ENCODE measurements at regions not wholly inside any gene's neighbourhood (a gene's known extent, or its start where the extent isn't known, plus 50 kb on each side); places are given as distances from the start of the nearest gene placed in this dataset.
"Not testable (repeated sequence)": the region's sequence is repeated elsewhere in the genome, so short reads cannot be mapped to it uniquely, and the experiment has no call there.

DNA sequence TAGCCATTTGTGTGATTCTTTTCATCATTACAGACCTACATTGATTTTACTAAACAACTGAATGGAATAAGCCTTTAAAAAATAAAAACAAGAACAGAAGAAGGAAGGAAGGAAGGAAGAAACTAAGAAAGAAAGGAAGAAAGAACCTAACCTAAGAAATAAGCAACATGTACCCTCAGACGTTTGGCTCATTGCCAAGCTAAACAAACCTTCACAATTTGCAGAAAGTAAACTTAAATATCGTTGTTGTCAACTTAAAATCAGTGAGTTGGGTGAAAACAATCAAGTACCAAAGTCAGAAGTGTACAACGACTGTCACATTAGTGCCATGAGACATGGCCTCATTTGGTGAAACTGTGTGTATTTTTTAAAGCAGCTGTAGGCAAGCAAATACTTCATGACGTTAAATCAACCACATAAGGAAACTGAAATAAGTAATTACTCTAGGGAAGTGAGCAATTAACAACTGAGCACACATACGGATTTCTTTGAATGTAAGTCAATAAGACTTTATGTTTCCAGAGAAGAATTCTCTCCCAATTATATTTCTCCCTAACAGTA lies 313.1 kb upstream of the TMPRSS15 start:
- Histone ChIP-seq H3K27me3 (ENCODE audit: insufficient read depth, low read length) (no peaks in the 10 kb centered on the region), H3K27ac (ENCODE audit: low read length) (no peak overlapping the region), H3K9me3 (ENCODE audit: insufficient read depth, low read depth, low read length) (peaks cover 3% of the 10 kb centered on the region; the same call in 1 of the 2 replicates), H3K36me3 (ENCODE audit: insufficient read depth, low read depth, low read length) (no peaks in the 10 kb centered on the region), H3K4me1 (ENCODE audit: insufficient read depth, low read length) (no peaks in the 10 kb centered on the region), H3K4me3 (ENCODE audit: low read length) (no peak overlapping the region), H3K9ac (ENCODE audit: low read depth, low read length) (no peak overlapping the region)

- Histone ChIP-seq H3K27ac (ENCODE audit: low read length) (no peak overlapping the region), H3K4me1 (ENCODE audit: insufficient read depth, low read length) (no peaks in the 10 kb centered on the region), H3K9me3 (ENCODE audit: insufficient read depth, low read depth, low read length) (no peaks in the 10 kb centered on the region), H3K27me3 (ENCODE audit: insufficient read depth, low read length) (no peaks in the 10 kb centered on the region), H3K36me3 (ENCODE audit: insufficient read depth, low read depth, low read length) (no peaks in the 10 kb centered on the region), H3K4me3 (ENCODE audit: low read length) (no peak overlapping the region), H3K9ac (ENCODE audit: low read depth, low read length) (no peak overlapping the region)
Measured at GRCh38 chr21:18722193-18722592, 318.6 kb upstream of the TMPRSS15 start.

DNA sequence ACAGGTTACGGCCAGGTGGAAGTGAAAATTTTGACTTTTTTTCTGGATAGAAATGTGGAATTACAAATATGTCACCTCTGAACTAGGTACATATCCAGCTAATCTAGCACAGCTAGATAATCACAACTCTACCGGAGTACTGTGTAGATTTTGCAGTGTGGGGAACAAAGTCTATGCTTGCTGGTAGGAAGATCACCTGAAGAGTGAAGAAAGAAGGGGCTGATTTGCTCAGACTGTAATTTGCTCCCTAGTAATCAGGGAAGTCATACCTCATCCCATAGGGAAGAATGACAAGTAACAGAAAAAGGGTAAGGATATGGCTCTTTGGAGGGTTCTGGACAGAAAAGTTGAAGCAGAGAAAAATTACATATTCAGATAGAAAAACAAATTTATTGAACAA lies 319.6 kb upstream of the TMPRSS15 start:
- H3K27me3 ChIP-seq (ENCODE audit: insufficient read depth, low read length): no peaks in the 10 kb centered on the region
- no peaks in the 10 kb centered on the region for H3K36me3 ChIP-seq (ENCODE audit: insufficient read depth, low read depth, low read length)
- no peaks in the 10 kb centered on the region for H3K9me3 ChIP-seq (ENCODE audit: insufficient read depth, low read depth, low read length)
- no peak overlapping the region for H3K4me3 ChIP-seq (ENCODE audit: low read length)
- H3K27ac ChIP-seq (ENCODE audit: low read length): no peak overlapping the region
- H3K9ac ChIP-seq (ENCODE audit: low read depth, low read length): no peak overlapping the region
- no peaks in the 10 kb centered on the region for H3K4me1 ChIP-seq (ENCODE audit: insufficient read depth, low read length)

- Histone ChIP-seq H3K4me3 (ENCODE audit: low read length) (no peak overlapping the region), H3K27me3 (ENCODE audit: insufficient read depth, low read length) (no peaks in the 10 kb centered on the region), H3K36me3 (ENCODE audit: insufficient read depth, low read depth, low read length) (no peaks in the 10 kb centered on the region), H3K9ac (ENCODE audit: low read depth, low read length) (no peak overlapping the region), H3K27ac (ENCODE audit: low read length) (no peak overlapping the region), H3K9me3 (ENCODE audit: insufficient read depth, low read depth, low read length) (no peaks in the 10 kb centered on the region), H3K4me1 (ENCODE audit: insufficient read depth, low read length) (no peaks in the 10 kb centered on the region)
Measured at GRCh38 chr21:18725653-18726052, 322.1 kb upstream of the TMPRSS15 start.

- Histone ChIP-seq H3K36me3 (ENCODE audit: insufficient read depth, low read depth, low read length) (no peaks in the 10 kb centered on the region), H3K4me3 (ENCODE audit: low read length) (no peak overlapping the region), H3K9me3 (ENCODE audit: insufficient read depth, low read depth, low read length) (no peaks in the 10 kb centered on the region), H3K27ac (ENCODE audit: low read length) (no peak overlapping the region), H3K27me3 (ENCODE audit: insufficient read depth, low read length) (no peaks in the 10 kb centered on the region), H3K9ac (ENCODE audit: low read depth, low read length) (no peak overlapping the region), H3K4me1 (ENCODE audit: insufficient read depth, low read length) (no peaks in the 10 kb centered on the region; the same call in 1 of the 2 replicates)
Measured at GRCh38 chr21:18741954-18742353, 338.4 kb upstream of the TMPRSS15 start.

- Histone ChIP-seq H3K4me1 (ENCODE audit: insufficient read depth, low read length) (no peaks in the 10 kb centered on the region; the same call in 1 of the 2 replicates), H3K9me3 (ENCODE audit: insufficient read depth, low read depth, low read length) (no peaks in the 10 kb centered on the region), H3K36me3 (ENCODE audit: insufficient read depth, low read depth, low read length) (no peaks in the 10 kb centered on the region), H3K9ac (ENCODE audit: low read depth, low read length) (no peak overlapping the region), H3K27me3 (ENCODE audit: insufficient read depth, low read length) (no peaks in the 10 kb centered on the region), H3K4me3 (ENCODE audit: low read length) (no peak overlapping the region), H3K27ac (ENCODE audit: low read length) (no peak overlapping the region)
Measured at GRCh38 chr21:18743531-18743930, 339.9 kb upstream of the TMPRSS15 start.

DNA sequence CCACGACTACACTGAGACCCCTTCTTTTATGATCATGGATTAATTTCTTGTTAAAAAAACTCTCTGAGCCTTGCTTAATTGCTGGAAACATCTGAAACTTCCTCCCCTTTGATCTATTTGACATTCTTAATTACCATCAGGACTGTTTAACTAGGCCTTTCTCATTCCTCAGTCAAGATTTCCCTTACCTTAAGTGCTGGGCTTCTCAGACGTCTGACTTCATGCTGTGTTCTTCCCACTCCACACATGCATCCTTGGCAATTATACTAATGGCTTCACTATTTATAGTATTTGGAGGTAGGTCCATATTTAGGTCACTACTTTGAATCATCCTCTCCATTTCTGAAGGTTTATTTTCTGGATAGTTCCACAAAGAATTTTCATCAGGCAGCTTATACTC lies 341.3 kb upstream of the TMPRSS15 start:
- H3K27ac ChIP-seq (ENCODE audit: low read length): no peak overlapping the region
- no peak overlapping the region for H3K9ac ChIP-seq (ENCODE audit: low read depth, low read length)
- H3K36me3 ChIP-seq (ENCODE audit: insufficient read depth, low read depth, low read length): no peaks in the 10 kb centered on the region
- H3K4me1 ChIP-seq (ENCODE audit: insufficient read depth, low read length): no peaks in the 10 kb centered on the region; the same call in 1 of the 2 replicates
- no peak overlapping the region for H3K4me3 ChIP-seq (ENCODE audit: low read length)
- H3K9me3 ChIP-seq (ENCODE audit: insufficient read depth, low read depth, low read length): no peaks in the 10 kb centered on the region
- H3K27me3 ChIP-seq (ENCODE audit: insufficient read depth, low read length): no peaks in the 10 kb centered on the region

GRCh38 chr21:18752894-18753293 lies 349.3 kb upstream of the TMPRSS15 start:
- not testable (repeated sequence) for H3K4me1 ChIP-seq (ENCODE audit: insufficient read depth, low read length); H3K4me3 ChIP-seq (ENCODE audit: low read length); H3K27ac ChIP-seq (ENCODE audit: low read length); H3K27me3 ChIP-seq (ENCODE audit: insufficient read depth, low read length); H3K9ac ChIP-seq (ENCODE audit: low read depth, low read length); H3K36me3 ChIP-seq (ENCODE audit: insufficient read depth, low read depth, low read length); H3K9me3 ChIP-seq (ENCODE audit: insufficient read depth, low read depth, low read length)

DNA sequence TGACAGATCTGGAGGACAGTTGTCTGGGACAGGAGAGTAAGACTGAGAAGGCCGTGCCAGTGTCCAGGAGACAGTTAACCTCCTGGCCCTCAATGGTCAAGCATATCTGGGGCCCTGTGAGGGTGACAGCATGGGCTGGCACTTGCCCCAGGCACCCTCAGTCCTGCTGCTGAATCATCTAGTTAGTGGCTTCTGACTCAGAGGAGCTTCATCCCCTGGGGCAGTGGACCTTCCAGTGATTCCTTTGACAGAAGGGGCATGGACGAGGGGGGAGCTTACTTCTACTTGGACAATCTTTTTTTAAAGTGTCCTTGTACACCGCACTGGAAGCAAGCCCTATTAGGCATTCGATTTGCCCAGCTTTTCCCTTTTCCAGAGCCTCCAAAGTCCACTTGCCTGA lies 352.7 kb upstream of the TMPRSS15 start:
- H3K9me3 ChIP-seq (ENCODE audit: insufficient read depth, low read depth, low read length); H3K36me3 ChIP-seq (ENCODE audit: insufficient read depth, low read depth, low read length); H3K27ac ChIP-seq (ENCODE audit: low read length); H3K9ac ChIP-seq (ENCODE audit: low read depth, low read length); H3K27me3 ChIP-seq (ENCODE audit: insufficient read depth, low read length); H3K4me1 ChIP-seq (ENCODE audit: insufficient read depth, low read length); H3K4me3 ChIP-seq (ENCODE audit: low read length): not testable (repeated sequence)

GRCh38 chr21:18759267-18759666 lies 355.7 kb upstream of the TMPRSS15 start:
- Histone ChIP-seq H3K36me3 (ENCODE audit: insufficient read depth, low read depth, low read length) (no peaks in the 10 kb centered on the region), H3K27ac (ENCODE audit: low read length) (no peak overlapping the region), H3K27me3 (ENCODE audit: insufficient read depth, low read length) (no peaks in the 10 kb centered on the region), H3K4me1 (ENCODE audit: insufficient read depth, low read length) (no peaks in the 10 kb centered on the region), H3K9ac (ENCODE audit: low read depth, low read length) (no peak overlapping the region), H3K9me3 (ENCODE audit: insufficient read depth, low read depth, low read length) (no peaks in the 10 kb centered on the region), H3K4me3 (ENCODE audit: low read length) (no peak overlapping the region)

DNA sequence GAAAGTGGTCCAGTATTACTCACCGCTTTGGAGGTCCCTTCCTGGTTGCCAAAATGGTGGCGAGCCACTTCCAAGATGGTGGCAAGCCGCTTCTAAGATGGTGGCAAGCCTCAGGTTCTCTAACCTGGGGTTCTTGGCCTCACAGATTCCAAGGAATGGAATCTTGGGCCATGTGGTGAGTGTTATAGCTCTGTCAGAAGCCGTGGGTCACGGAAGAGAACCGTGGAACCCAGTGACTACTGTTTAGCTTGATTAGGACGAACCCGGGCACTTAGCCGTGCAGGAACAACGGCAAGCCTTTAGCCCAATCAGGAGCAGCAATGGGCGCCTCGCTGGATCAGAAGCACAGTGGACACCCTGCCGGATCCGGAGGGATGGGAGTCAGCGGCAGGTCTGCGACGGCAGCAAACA lies 356.2 kb upstream of the TMPRSS15 start:
- H3K9ac ChIP-seq (ENCODE audit: low read depth, low read length): no peak overlapping the region
- no peak overlapping the region for H3K27ac ChIP-seq (ENCODE audit: low read length)
- no peak overlapping the region for H3K4me3 ChIP-seq (ENCODE audit: low read length)
- no peaks in the 10 kb centered on the region for H3K9me3 ChIP-seq (ENCODE audit: insufficient read depth, low read depth, low read length)
- H3K27me3 ChIP-seq (ENCODE audit: insufficient read depth, low read length): no peaks in the 10 kb centered on the region
- no peaks in the 10 kb centered on the region for H3K36me3 ChIP-seq (ENCODE audit: insufficient read depth, low read depth, low read length)
- H3K4me1 ChIP-seq (ENCODE audit: insufficient read depth, low read length): no peaks in the 10 kb centered on the region

- Histone ChIP-seq H3K4me1 (ENCODE audit: insufficient read depth, low read length) (no peaks in the 10 kb centered on the region), H3K9ac (ENCODE audit: low read depth, low read length) (no peak overlapping the region), H3K27ac (ENCODE audit: low read length) (no peak overlapping the region), H3K9me3 (ENCODE audit: insufficient read depth, low read depth, low read length) (no peaks in the 10 kb centered on the region), H3K36me3 (ENCODE audit: insufficient read depth, low read depth, low read length) (no peaks in the 10 kb centered on the region), H3K27me3 (ENCODE audit: insufficient read depth, low read length) (no peaks in the 10 kb centered on the region), H3K4me3 (ENCODE audit: low read length) (no peak overlapping the region)
Measured at GRCh38 chr21:18760247-18760646, 356.7 kb upstream of the TMPRSS15 start.

GRCh38 chr21:18764720-18765119 lies 361.1 kb upstream of the TMPRSS15 start:
- Histone ChIP-seq H3K9me3 (ENCODE audit: insufficient read depth, low read depth, low read length) (no peaks in the 10 kb centered on the region), H3K27me3 (ENCODE audit: insufficient read depth, low read length) (no peaks in the 10 kb centered on the region), H3K4me1 (ENCODE audit: insufficient read depth, low read length) (no peaks in the 10 kb centered on the region), H3K4me3 (ENCODE audit: low read length) (no peak overlapping the region), H3K27ac (ENCODE audit: low read length) (no peak overlapping the region), H3K36me3 (ENCODE audit: insufficient read depth, low read depth, low read length) (no peaks in the 10 kb centered on the region), H3K9ac (ENCODE audit: low read depth, low read length) (no peak overlapping the region)
